OCI-LY7 (cell line): ENCODE measurements at regions not wholly inside any gene's neighbourhood (a gene's known extent, or its start where the extent isn't known, plus 50 kb on each side); places are given as distances from the start of the nearest gene placed in this dataset.
"Not testable (repeated sequence)": the region's sequence is repeated elsewhere in the genome, so short reads cannot be mapped to it uniquely, and the experiment has no call there.

Experiments used
- BruUV-seq: library from RNA; stranded (reverse); fragments of 400-500 nt; replicated peaks from 2 replicates; lab custom pipeline; 2021; lab: Mats Ljungman, UMichigan
- CTCF ChIA-PET: fragments of 300-600 bp; sonication (Branson Sonifier 250); formaldehyde crosslinking; loops from one replicate; lab custom pipeline; 2022; ENCODE audit warnings: antibody characterized with exemption; ENCODE audit not compliant: unreplicated experiment; lab: Charles Lee
- POLR2A ChIA-PET: fragments of 300-600 bp; sonication (Branson Sonifier 250); formaldehyde crosslinking; loops from one replicate; lab custom pipeline; 2022; ENCODE audit warnings: antibody characterized with exemption; lab: Charles Lee
- DNase-seq: peaks from one replicate; pipeline ENCODE4 v3.0.0-alpha.2; 2015; ENCODE audit warnings: low spot score
- H2AFZ ChIP-seq: fragments of 200-600 bp; sonication (generic), shearing (Covaris generic); 2 replicates; pipeline ENCODE4 v1.6.1; 2014; ENCODE audit warnings: mild to moderate bottlenecking, antibody characterized with exemption, low read length, moderate library complexity
- H3K27ac ChIP-seq: fragments of 200-600 bp; sonication (generic); 2 replicates; pipeline ENCODE4 v1.5.1; 2014; ENCODE audit warnings: mixed run types, low read depth, mild to moderate bottlenecking, moderate library complexity, low read length, inconsistent platforms; ENCODE audit not compliant: poor library complexity, severe bottlenecking
- H3K36me3 ChIP-seq: fragments of 200-600 bp; sonication (generic); 2 replicates; pipeline ENCODE4 v1.6.1; 2014; ENCODE audit warnings: mild to moderate bottlenecking, antibody characterized with exemption, low read length, moderate library complexity, mixed read lengths; ENCODE audit not compliant: insufficient read depth
- H3K4me1 ChIP-seq: fragments of 200-600 bp; sonication (generic); 2 replicates; pipeline ENCODE4 v1.5.1; 2014; ENCODE audit warnings: mild to moderate bottlenecking, low read length; ENCODE audit not compliant: insufficient read depth, poor library complexity, severe bottlenecking
- H3K4me2 ChIP-seq: fragments of 200-600 bp; sonication (generic); 2 replicates; pipeline ENCODE4 v1.6.1; 2014; ENCODE audit warnings: mild to moderate bottlenecking, low read length
- H3K4me3 ChIP-seq: fragments of 200-600 bp; sonication (generic); 2 replicates; pipeline ENCODE4 v1.5.1; 2014; ENCODE audit warnings: mild to moderate bottlenecking, low read depth, low read length; ENCODE audit not compliant: poor library complexity, severe bottlenecking
- H3K79me2 ChIP-seq: fragments of 200-600 bp; sonication (generic); 2 replicates; pipeline ENCODE4 v1.6.1; 2016; ENCODE audit warnings: low read depth, mild to moderate bottlenecking, low read length, moderate library complexity, mixed read lengths; ENCODE audit not compliant: insufficient read depth
- H3K9me2 ChIP-seq: fragments of 200-600 bp; sonication (generic); 2 replicates; pipeline ENCODE4 v1.6.1; 2016; ENCODE audit warnings: mild to moderate bottlenecking, low read length, mixed read lengths; ENCODE audit not compliant: insufficient read depth
- H3K9me3 ChIP-seq: fragments of 200-600 bp; sonication (generic); 2 replicates; pipeline ENCODE4 v1.6.1; 2014; ENCODE audit warnings: mild to moderate bottlenecking, mixed run types, low read length, mixed read lengths
- H4K20me1 ChIP-seq: fragments of 200-600 bp; sonication (generic); 2 replicates; pipeline ENCODE4 v1.6.1; 2014; ENCODE audit warnings: mild to moderate bottlenecking, antibody characterized with exemption, low read length, moderate library complexity, mixed read lengths; ENCODE audit not compliant: insufficient read depth
- EZH2phosphoT487 ChIP-seq: fragments of 200-600 bp; sonication (generic); IDR thresholded peaks from 2 replicates; pipeline ENCODE4 v1.6.1; 2018; ENCODE audit warnings: low read depth, borderline replicate concordance, mild to moderate bottlenecking, mixed run types, antibody characterized with exemption, low read length, moderate library complexity, mixed read lengths
- intact Hi-C: fragments of 100-400 bp; cut with micrococcal nuclease; formaldehyde crosslinking; loops from one replicate; pipeline ENCODE4 v1.10.0; 2022; ENCODE audit not compliant: unreplicated experiment
- TF ChIP-seq, protein P1 (sequence below): fragments of 200-600 bp; sonication (generic); conservative IDR thresholded peaks from 2 replicates; pipeline ENCODE4 v1.5.1; 2014; ENCODE audit warnings: mild to moderate bottlenecking, antibody characterized with exemption, low read length, moderate library complexity, mixed read lengths

DNA sequence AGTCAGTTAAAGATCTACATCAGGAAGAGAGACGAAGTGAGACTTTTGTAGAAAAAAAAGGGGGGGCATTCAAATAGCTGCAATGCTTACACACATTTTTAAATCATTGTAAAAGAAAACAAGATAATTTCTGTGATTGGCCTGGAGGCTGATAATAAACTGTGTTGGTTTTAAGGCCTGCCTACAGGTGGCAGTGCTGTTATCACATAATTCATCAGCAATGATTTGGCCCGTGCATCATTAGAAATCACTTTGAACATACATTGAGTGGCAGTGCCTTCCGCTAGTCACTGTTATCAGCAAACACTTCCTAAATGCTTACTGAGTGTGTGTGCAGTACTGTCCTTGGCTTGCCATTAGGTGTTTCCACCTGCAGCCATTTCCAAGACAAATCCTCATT, 831.9 kb downstream of the TRIML1 start:
- intact Hi-C loops: no loop called here
- Histone ChIP-seq H3K27ac (no peak overlapping the region), H3K79me2 (no peaks in the 10 kb centered on the region), H3K4me1 (no peaks in the 10 kb centered on the region), H4K20me1 (no peaks in the 10 kb centered on the region), H3K9me2 (no peaks in the 10 kb centered on the region), H2AFZ (no peak overlapping the region), H3K4me3 (no peak overlapping the region), H3K4me2 (no peak overlapping the region), H3K36me3 (no peaks in the 10 kb centered on the region), H3K9me3 (no peaks in the 10 kb centered on the region)
- POLR2A ChIA-PET: interaction anchor here (0.6 to 0.7 kb wide), 2 partner anchors 959 to 1389 kb away, joined by 3 to 6 read pairs; no protein-coding TSS in a partner anchor
- TF ChIP-seq EZH2phosphoT487: no peak
- TF ChIP-seq, protein P1, sequence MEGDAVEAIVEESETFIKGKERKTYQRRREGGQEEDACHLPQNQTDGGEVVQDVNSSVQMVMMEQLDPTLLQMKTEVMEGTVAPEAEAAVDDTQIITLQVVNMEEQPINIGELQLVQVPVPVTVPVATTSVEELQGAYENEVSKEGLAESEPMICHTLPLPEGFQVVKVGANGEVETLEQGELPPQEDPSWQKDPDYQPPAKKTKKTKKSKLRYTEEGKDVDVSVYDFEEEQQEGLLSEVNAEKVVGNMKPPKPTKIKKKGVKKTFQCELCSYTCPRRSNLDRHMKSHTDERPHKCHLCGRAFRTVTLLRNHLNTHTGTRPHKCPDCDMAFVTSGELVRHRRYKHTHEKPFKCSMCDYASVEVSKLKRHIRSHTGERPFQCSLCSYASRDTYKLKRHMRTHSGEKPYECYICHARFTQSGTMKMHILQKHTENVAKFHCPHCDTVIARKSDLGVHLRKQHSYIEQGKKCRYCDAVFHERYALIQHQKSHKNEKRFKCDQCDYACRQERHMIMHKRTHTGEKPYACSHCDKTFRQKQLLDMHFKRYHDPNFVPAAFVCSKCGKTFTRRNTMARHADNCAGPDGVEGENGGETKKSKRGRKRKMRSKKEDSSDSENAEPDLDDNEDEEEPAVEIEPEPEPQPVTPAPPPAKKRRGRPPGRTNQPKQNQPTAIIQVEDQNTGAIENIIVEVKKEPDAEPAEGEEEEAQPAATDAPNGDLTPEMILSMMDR: peak; percentile 53
- DNase-seq: peak; percentile 4
- CTCF ChIA-PET: no interaction called here
- BruUV-seq: no TSS peak

DNA sequence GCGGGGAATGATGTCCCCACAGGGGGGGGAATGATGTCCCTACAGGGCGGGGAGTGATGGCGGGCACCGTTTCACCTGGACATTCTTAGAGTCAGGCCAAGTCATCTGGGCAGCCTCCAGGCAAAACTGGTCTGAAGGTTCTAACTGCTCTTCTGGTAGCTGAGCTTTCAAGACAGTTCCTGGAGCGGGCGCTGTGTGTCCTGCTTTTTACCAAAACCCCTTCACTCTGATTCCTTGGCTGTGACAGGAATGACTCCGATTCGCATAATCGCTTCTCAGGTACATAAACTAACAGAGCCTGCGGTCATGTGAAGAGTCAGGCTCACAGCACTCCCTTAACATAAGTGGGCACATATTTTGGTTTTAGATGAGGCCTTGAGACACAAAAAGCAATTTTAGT, 836.0 kb downstream of the TRIML1 start:
- no peaks in the 10 kb centered on the region for H3K9me2 ChIP-seq
- no peaks in the 10 kb centered on the region for H3K9me3 ChIP-seq
- DNase-seq: no peak
- H3K36me3 ChIP-seq: no peaks in the 10 kb centered on the region
- TF ChIP-seq, protein P1: no peak
- no peak for TF ChIP-seq EZH2phosphoT487
- no peak overlapping the region for H3K4me3 ChIP-seq
- H3K79me2 ChIP-seq: no peaks in the 10 kb centered on the region
- no peak overlapping the region for H3K4me2 ChIP-seq
- H3K4me1 ChIP-seq: no peaks in the 10 kb centered on the region
- no peak overlapping the region for H2AFZ ChIP-seq
- no TSS peak for BruUV-seq
- no peak overlapping the region for H3K27ac ChIP-seq
- POLR2A ChIA-PET: no interaction called here
- CTCF ChIA-PET: no interaction called here
- no peaks in the 10 kb centered on the region for H4K20me1 ChIP-seq
- intact Hi-C loops: no loop called here

DNA sequence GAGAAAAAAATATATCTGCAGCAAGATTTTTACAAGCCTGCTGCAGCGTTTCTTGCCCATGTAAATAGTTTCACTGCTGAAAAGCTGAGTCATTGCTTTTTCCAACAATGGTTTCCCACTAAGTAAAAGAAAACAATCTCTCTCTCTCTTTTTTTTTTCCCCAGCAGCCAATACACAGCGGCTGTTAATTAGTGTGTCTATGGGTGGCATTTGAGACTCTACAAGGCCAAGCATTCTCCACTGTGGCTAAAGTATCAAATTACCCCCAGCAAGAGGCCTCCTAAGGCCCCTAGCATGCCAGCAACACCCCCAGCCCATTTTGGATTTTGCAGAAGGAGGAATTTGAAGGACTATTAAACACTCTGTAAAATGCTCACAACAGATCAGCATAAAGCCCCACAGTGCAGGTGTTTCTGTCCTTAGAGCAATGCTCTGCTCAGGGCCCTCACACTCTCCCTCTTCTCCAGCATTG, 837.4 kb downstream of the TRIML1 start:
- Histone ChIP-seq H4K20me1 (no peaks in the 10 kb centered on the region), H3K79me2 (no peaks in the 10 kb centered on the region), H3K4me2 (no peak overlapping the region), H3K9me3 (no peaks in the 10 kb centered on the region), H3K4me3 (no peak overlapping the region), H3K36me3 (no peaks in the 10 kb centered on the region), H3K9me2 (no peaks in the 10 kb centered on the region), H2AFZ (no peak overlapping the region), H3K4me1 (no peaks in the 10 kb centered on the region), H3K27ac (no peak overlapping the region)
- no peak for DNase-seq
- TF ChIP-seq EZH2phosphoT487: no peak
- TF ChIP-seq, protein P1: no peak
- CTCF ChIA-PET: no interaction called here
- BruUV-seq: no TSS peak
- intact Hi-C loops: no loop called here
- POLR2A ChIA-PET: no interaction called here

DNA sequence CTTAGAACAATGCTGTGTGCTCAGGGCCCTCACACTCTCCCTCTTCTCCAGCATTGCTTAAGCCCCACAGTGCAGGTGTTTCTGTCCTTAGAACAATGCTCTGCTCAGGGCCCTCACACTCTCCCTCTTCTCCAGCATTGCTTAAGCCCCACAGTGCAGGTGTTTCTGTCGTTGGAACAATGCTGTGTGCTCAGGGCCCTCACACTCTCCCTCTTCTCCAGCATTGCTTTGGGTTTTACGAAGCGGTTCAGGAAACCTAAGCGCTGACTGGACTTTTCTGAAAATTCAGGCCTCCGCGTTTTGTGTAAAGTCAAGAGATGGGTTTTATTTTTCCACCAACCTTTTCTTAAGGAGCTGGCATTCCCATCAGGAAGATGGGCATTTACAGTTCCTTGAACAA, 838.0 kb downstream of the TRIML1 start:
- H3K9me2 ChIP-seq, H3K4me3 ChIP-seq, H3K27ac ChIP-seq, H4K20me1 ChIP-seq, H3K79me2 ChIP-seq, DNase-seq, CTCF ChIA-PET, H2AFZ ChIP-seq, H3K36me3 ChIP-seq, H3K9me3 ChIP-seq, H3K4me1 ChIP-seq, intact Hi-C loops, POLR2A ChIA-PET, BruUV-seq, H3K4me2 ChIP-seq: not testable (repeated sequence)
